ENCODE measurements at regions not wholly inside any gene's neighbourhood (a gene's known extent, or its start where the extent isn't known, plus 50 kb on each side); places are given as distances from the start of the nearest gene placed in this dataset.
"Not testable (repeated sequence)": the region's sequence is repeated elsewhere in the genome, so short reads cannot be mapped to it uniquely, and the experiment has no call there.

GRCh38 chr18:79579807-79580497 lies 99.7 kb upstream of the CTDP1 start:
- no peak for DNase-seq

GRCh38 chr18:79580498-79581171 lies 99.0 kb upstream of the CTDP1 start:
- no peak for DNase-seq

GRCh38 chr18:79581406-79581805 lies 98.2 kb upstream of the CTDP1 start:
- DNase-seq = no peak

- DNase-seq = no peak
Measured at GRCh38 chr18:79581911-79582310, 97.7 kb upstream of the CTDP1 start.

- no peak for DNase-seq
Measured at GRCh38 chr18:79582978-79583377, 96.6 kb upstream of the CTDP1 start.

DNA sequence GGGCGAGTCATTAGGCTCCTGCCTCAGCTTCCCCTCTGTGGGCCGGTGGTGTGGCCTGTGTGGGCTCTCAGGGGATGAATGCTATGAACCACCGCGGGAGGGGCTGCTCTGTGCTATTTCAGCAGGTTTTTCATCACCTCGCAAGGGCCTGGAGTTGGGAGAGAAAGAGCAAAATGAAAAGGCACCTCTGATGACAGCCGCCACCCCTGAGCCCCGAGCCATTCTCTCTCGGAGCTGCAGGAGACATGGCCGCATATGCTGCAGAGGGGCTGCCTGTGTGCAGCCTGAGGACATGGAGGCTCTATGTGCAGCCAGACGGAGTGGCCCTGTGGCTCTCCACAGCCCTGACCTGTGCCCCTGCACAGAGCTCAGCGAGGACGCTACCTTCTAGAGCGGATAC lies 96.2 kb upstream of the CTDP1 start:
- no peak for DNase-seq

DNA sequence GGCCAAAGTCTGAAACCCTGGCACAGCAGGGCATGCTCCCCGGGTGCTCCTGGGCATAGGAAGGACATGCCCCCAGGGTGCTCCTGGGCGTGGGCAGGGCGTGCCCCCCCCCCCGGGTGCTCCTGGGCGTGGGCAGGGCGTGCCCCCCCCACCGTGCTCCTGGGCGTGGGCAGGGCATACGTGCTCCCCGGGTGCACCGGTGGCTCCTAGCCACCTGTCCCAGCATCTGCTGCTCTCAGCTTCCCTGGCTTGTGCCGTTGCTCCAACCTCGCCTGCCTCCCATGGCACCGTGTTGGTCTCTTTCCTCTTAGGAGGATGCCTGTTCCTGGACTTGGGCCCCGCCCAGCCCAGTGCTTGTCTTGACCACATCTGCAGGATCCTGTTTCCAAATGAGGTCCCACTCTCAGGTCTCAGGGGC lies 95.6 kb upstream of the CTDP1 start:
- DNase-seq = no peak

DNA sequence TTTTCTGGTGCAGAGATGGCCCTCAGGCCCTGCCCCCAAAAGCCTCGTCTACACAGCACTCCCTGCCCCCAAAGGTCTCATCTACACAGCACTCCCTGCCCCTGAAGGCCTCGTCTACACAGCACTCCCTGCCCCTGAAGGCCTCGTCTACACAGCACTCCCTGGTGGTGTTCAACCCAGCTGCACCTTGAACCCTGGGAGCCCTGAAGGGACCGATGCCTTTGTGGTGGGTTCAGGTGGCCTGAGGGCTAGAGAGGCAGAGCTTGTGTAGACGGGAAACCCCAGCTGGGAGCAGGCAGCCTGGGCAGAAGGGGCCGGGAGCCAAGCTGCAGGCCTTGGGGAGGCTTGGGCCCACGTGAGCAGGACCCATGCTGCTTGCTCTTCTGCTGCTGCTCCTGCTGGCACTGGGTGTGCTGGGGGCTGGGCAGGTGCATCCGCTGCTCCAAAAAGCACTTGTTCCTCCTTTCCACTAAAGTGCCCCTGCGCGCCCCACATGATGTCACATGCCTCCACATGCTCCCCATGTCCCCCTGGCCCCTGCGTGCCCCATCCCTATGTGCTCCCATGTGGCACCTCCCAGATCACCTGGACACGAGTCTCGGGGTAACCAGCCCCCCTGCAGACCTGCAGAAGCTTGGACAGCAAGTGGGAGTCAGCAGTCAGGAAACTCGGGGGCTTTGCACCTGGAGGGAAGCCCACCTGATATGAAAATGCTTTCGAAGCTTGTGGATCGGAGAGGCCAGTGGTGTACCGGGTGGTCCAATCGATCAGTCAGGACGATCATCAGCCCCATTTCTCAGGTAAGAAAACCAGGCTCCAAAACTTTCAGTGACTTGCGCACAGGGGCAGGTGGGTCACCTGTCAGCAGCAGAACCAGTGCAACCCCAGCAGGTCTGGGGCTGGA lies 94.9 kb upstream of the CTDP1 start:
- DNase-seq = no peak

DNA sequence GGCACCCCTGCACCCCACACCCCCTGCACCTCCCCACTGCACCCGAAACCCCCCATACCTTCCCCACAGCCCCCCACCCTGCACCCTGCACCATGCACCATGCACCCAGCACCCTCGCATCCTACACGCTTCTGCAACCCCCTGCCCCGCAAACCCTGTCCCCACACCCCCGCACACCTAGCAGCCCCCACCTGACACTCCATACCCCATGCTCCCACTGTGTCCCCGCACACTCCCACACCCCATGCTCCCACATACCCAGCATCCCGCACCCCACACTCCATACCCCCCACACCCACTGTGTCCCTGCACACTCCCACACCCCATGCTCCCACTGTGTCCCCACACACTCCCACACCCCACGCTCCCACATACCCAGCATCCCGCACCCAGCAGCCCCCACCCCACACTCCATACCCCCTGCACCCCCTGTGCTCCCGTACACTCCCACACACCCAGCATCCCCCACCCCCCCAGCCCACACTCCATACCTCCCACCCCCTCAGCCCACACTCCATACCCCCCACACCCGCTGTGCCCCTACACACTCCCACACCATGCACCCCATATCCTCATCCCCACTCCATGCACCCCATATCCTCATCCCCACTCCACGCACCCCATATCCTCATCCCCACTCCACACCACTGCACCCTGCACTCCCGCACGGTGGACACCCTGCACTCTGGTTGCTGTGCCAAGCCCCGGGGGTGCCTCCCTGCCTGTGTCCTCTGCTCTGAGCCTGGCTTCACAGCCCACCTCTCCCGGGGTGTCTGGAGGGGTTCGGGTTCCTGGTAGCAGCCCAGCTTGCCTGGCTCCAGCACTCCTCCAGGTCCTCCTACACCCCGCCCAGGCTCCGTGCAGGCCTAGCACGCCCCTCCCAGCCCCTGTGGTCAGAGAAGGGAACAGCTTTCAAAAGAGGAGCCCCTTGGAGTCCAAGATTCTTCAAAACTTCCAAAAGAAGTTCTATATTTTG lies 93.9 kb upstream of the CTDP1 start:
- no peak for DNase-seq

DNA sequence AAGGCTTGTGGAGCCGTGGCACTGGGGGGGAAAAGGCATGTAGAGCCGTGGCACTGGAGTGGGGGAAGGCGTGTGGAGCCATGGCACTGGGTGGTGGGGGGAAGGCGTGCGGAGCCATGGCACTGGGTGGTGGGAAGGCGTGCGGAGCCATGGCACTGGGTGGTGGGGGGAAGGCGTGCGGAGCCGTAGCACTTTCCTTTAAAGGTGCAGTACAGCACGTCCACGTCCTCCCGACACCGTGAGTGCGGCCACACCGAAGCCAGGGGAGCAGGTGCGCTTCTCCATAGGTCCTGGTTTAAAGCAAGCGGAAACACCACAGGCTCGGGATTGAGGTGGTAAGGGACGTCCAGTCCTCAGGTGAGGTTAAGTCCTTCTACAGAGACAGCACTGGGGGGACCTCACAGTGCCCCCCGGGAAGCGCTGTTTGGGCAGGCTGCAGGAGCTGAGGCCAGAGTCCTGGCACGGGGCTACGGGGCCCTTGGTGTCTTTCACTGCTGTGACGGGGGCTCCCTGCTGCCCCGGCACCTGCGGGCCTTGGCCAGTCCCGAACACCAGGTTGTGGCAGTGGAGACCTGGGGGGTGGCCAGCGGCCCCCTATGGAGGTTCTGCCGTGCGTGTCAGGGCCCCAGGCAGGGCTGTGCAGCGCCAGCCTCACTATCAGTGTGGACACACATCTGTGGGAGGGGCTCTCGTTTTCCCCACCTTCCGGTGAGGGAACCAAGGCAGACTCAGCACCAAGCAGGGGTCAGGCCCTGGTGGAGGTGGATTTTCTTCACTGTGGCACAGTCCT lies 93.0 kb upstream of the CTDP1 start:
- no peak for DNase-seq

- DNase-seq = no peak
Measured at GRCh38 chr18:79587226-79587741, 92.3 kb upstream of the CTDP1 start.

- no peak for DNase-seq
Measured at GRCh38 chr18:79587779-79588635, 91.6 kb upstream of the CTDP1 start.

- DNase-seq = no peak
Measured at GRCh38 chr18:79588636-79589481, 90.7 kb upstream of the CTDP1 start.

DNA sequence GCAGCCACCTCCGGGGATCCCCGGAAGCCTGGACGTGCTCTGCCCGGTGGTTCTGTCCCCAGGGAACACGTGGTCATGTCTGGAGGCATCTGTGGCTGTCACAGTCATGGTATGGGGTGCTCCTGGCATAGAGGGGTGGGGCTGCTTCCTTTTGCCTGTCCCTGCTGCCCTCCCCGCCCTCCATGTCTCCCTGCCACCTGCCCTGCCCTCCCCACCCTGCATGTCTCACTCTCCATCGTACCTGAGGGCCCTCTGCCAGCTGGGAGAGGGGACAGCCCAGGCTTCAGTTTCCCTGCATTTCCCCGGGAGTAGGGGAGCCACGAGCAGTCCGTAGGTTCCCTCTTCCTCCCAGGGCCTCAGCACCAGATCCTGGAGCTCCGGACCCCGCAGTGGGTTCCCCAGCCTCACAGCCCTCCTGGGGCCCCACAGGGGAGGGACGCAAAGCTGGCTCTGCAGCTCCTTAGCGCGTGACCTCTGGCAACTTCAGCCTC lies 90.0 kb upstream of the CTDP1 start:
- no peak for DNase-seq

- no peak for DNase-seq
Measured at GRCh38 chr18:79590191-79591031, 89.2 kb upstream of the CTDP1 start.

- no peak for DNase-seq
Measured at GRCh38 chr18:79591032-79591308, 88.6 kb upstream of the CTDP1 start.

GRCh38 chr18:79592684-79593083 lies 86.9 kb upstream of the CTDP1 start:
- not testable (repeated sequence) for DNase-seq

- no peak for DNase-seq
Measured at GRCh38 chr18:79595876-79596374, 83.7 kb upstream of the CTDP1 start.

All from SHP77 (cell line).